Naive B cell (primary cell): ENCODE measurements at regions not wholly inside any gene's neighbourhood (a gene's known extent, or its start where the extent isn't known, plus 50 kb on each side); places are given as distances from the start of the nearest gene placed in this dataset.

Source experiments
- ATAC-seq, 2 donors: fragments of 150-1000 bp; cut with Tn5 transposase; 2 replicates each; pipeline ENCODE4 v1.10.0; 2021; ENCODE audit warnings: low read depth in 2 of 2, mild to moderate bottlenecking in 2 of 2, moderate library complexity in 2 of 2
- DNase-seq: peaks from one replicate; pipeline ENCODE4 v3.0.0; 2022
- H3K27ac Mint-ChIP-seq, 6 donors: one replicate each; pipeline ENCODE4 v1.8.0; 2020 to 2022; ENCODE audit warnings: mild to moderate bottlenecking in 6 of 6, mixed read lengths in 6 of 6, moderate library complexity in 5 of 6, inconsistent platforms in 2 of 6
- H3K27me3 Mint-ChIP-seq, 3 donors: one replicate each; pipeline ENCODE4 v1.8.0; 2021 to 2022; ENCODE audit warnings: mixed read lengths in 3 of 3, mild to moderate bottlenecking in 1 of 3
- H3K36me3 Mint-ChIP-seq, 2 donors: one replicate each; pipeline ENCODE4 v1.8.0; 2020 to 2022; ENCODE audit warnings: mixed read lengths in 2 of 2, inconsistent platforms in 1 of 2, mild to moderate bottlenecking in 1 of 2
- H3K4me1 Mint-ChIP-seq, 3 donors: one replicate each; pipeline ENCODE4 v1.8.0; 2020 to 2022; ENCODE audit warnings: mixed read lengths in 3 of 3, inconsistent platforms in 1 of 3, mild to moderate bottlenecking in 1 of 3, moderate library complexity in 1 of 3
- H3K4me3 Mint-ChIP-seq, 8 donors: one replicate each; pipeline ENCODE4 v1.8.0; 2020 to 2022; ENCODE audit warnings: mild to moderate bottlenecking in 8 of 8, mixed read lengths in 8 of 8, moderate library complexity in 8 of 8, inconsistent platforms in 2 of 8
- H3K9me3 Mint-ChIP-seq, 7 donors: one replicate each; pipeline ENCODE4 v1.8.0; 2020 to 2022; ENCODE audit warnings: mixed read lengths in 7 of 7, mild to moderate bottlenecking in 5 of 7, inconsistent platforms in 2 of 7, moderate library complexity in 1 of 7

- DNase-seq = no peak
- Mint-ChIP-seq H3K27ac (no peak overlapping the region), H3K4me1 (peaks cover 0 to 8% (median 0%) of the 10 kb centered on the region in 3 donors), H3K9me3 (peaks cover 2 to 14% (median 8%) of the 10 kb centered on the region in 7 donors), H3K4me3 (no peak overlapping the region), H3K27me3 (peaks cover 0 to 8% (median 8%) of the 10 kb centered on the region in 3 donors), H3K36me3 (no peaks in the 10 kb centered on the region)
- ATAC-seq = no peak
Observed at GRCh38 chr9:79384091-79384490, 187.7 kb upstream of the TLE4 start.

GRCh38 chr9:79384501-79384900, 187.3 kb upstream of the TLE4 start:
- no peak for ATAC-seq
- Mint-ChIP-seq H3K27ac (no peak overlapping the region), H3K4me1 (peaks cover 0 to 8% (median 0%) of the 10 kb centered on the region in 3 donors)

GRCh38 chr9:79387101-79387835, 184.5 kb upstream of the TLE4 start:
- Mint-ChIP-seq H3K27ac (no peak overlapping the region), H3K9me3 (peaks cover 0 to 8% (median 0%) of the 10 kb centered on the region in 7 donors), H3K4me3 (no peak overlapping the region), H3K27me3 (peaks cover 0 to 14% (median 4%) of the 10 kb centered on the region in 3 donors), H3K36me3 (no peaks in the 10 kb centered on the region), H3K4me1 (peaks cover 0 to 8% (median 0%) of the 10 kb centered on the region in 3 donors)
- DNase-seq = no peak
- ATAC-seq = no peak

More at GRCh38 chr9:79384501-79384900, 187.3 kb upstream of the TLE4 start:
- DNase-seq = no peak
- Mint-ChIP-seq H3K4me3 (no peak overlapping the region), H3K36me3 (no peaks in the 10 kb centered on the region), H3K27me3 (peaks cover 0 to 8% (median 8%) of the 10 kb centered on the region in 3 donors), H3K9me3 (peaks cover 2 to 14% (median 8%) of the 10 kb centered on the region in 7 donors)

- Mint-ChIP-seq H3K4me3 (no peak overlapping the region), H3K9me3 (peaks cover 0 to 2% (median 0%) of the 10 kb centered on the region in 7 donors)
Observed at GRCh38 chr9:79390077-79390698, 181.6 kb upstream of the TLE4 start.

GRCh38 chr9:79390781-79391770, 180.7 kb upstream of the TLE4 start:
- H3K4me1 Mint-ChIP-seq = no peaks in the 10 kb centered on the region
- H3K9me3 Mint-ChIP-seq = no peaks in the 10 kb centered on the region
- peaks cover 0 to 7% (median 6%) of the 10 kb centered on the region in 3 donors for H3K27me3 Mint-ChIP-seq
- no peak overlapping the region for H3K4me3 Mint-ChIP-seq
- DNase-seq = no peak
- ATAC-seq = no peak
- H3K27ac Mint-ChIP-seq = no peak overlapping the region
- H3K36me3 Mint-ChIP-seq = no peaks in the 10 kb centered on the region

More at GRCh38 chr9:79390077-79390698, 181.6 kb upstream of the TLE4 start:
- H3K27me3 Mint-ChIP-seq = peaks cover 0 to 7% (median 6%) of the 10 kb centered on the region in 3 donors
- ATAC-seq (no peak), DNase-seq (no peak)
- H3K27ac Mint-ChIP-seq = no peak overlapping the region
- no peaks in the 10 kb centered on the region for H3K36me3 Mint-ChIP-seq
- peaks cover 0 to under 1% (median 0%) of the 10 kb centered on the region in 3 donors for H3K4me1 Mint-ChIP-seq

- Mint-ChIP-seq H3K27ac (no peak overlapping the region), H3K9me3 (no peaks in the 10 kb centered on the region), H3K4me3 (no peak overlapping the region), H3K4me1 (no peaks in the 10 kb centered on the region), H3K27me3 (peaks cover 0 to 12% (median 2%) of the 10 kb centered on the region in 3 donors), H3K36me3 (no peaks in the 10 kb centered on the region)
- ATAC-seq (no peak), DNase-seq (no peak)
Observed at GRCh38 chr9:79395228-79395627, 176.5 kb upstream of the TLE4 start.

- Mint-ChIP-seq H3K27ac (no peak overlapping the region), H3K4me3 (no peak overlapping the region), H3K27me3 (peaks cover 0 to 12% (median 0%) of the 10 kb centered on the region in 3 donors), H3K4me1 (no peaks in the 10 kb centered on the region), H3K36me3 (no peaks in the 10 kb centered on the region), H3K9me3 (no peaks in the 10 kb centered on the region)
- DNase-seq (no peak), ATAC-seq (no peak)
Observed at GRCh38 chr9:79395755-79396154, 176.0 kb upstream of the TLE4 start.

- ATAC-seq = no peak
- Mint-ChIP-seq H3K27me3 (peaks cover 0 to 12% (median 0%) of the 10 kb centered on the region in 3 donors), H3K9me3 (no peaks in the 10 kb centered on the region), H3K27ac (no peak overlapping the region), H3K4me3 (no peak overlapping the region), H3K36me3 (no peaks in the 10 kb centered on the region), H3K4me1 (no peaks in the 10 kb centered on the region)
- no peak for DNase-seq
Observed at GRCh38 chr9:79396168-79396567, 175.6 kb upstream of the TLE4 start.

GRCh38 chr9:79403495-79403894, 168.3 kb upstream of the TLE4 start:
- no peaks in the 10 kb centered on the region for H3K36me3 Mint-ChIP-seq
- H3K4me1 Mint-ChIP-seq = no peaks in the 10 kb centered on the region
- H3K27ac Mint-ChIP-seq = no peak overlapping the region
- H3K27me3 Mint-ChIP-seq = peaks cover 0 to 5% (median 0%) of the 10 kb centered on the region in 3 donors
- DNase-seq (no peak), ATAC-seq (no peak)
- H3K4me3 Mint-ChIP-seq = no peak overlapping the region
- no peaks in the 10 kb centered on the region for H3K9me3 Mint-ChIP-seq

- H3K4me1 Mint-ChIP-seq = no peaks in the 10 kb centered on the region
- H3K27ac Mint-ChIP-seq = no peak overlapping the region
- H3K4me3 Mint-ChIP-seq = no peak overlapping the region
- ATAC-seq = no peak
- H3K36me3 Mint-ChIP-seq = no peaks in the 10 kb centered on the region
- no peaks in the 10 kb centered on the region for H3K27me3 Mint-ChIP-seq
- no peak for DNase-seq
- H3K9me3 Mint-ChIP-seq = no peaks in the 10 kb centered on the region
Observed at GRCh38 chr9:79408200-79408599, 163.6 kb upstream of the TLE4 start.

GRCh38 chr9:79408617-79409016, 163.1 kb upstream of the TLE4 start:
- no peak overlapping the region for H3K4me3 Mint-ChIP-seq
- H3K9me3 Mint-ChIP-seq = no peaks in the 10 kb centered on the region
- ATAC-seq = no peak
- H3K4me1 Mint-ChIP-seq = no peaks in the 10 kb centered on the region
- no peak for DNase-seq
- no peaks in the 10 kb centered on the region for H3K27me3 Mint-ChIP-seq
- H3K36me3 Mint-ChIP-seq = no peaks in the 10 kb centered on the region
- no peak overlapping the region for H3K27ac Mint-ChIP-seq

GRCh38 chr9:79409182-79409823, 162.5 kb upstream of the TLE4 start:
- H3K27ac Mint-ChIP-seq = no peak overlapping the region
- no peaks in the 10 kb centered on the region for H3K27me3 Mint-ChIP-seq
- H3K36me3 Mint-ChIP-seq = no peaks in the 10 kb centered on the region
- H3K4me3 Mint-ChIP-seq = no peak overlapping the region
- H3K4me1 Mint-ChIP-seq = no peaks in the 10 kb centered on the region
- DNase-seq (no peak), ATAC-seq (no peak)
- H3K9me3 Mint-ChIP-seq = no peaks in the 10 kb centered on the region

GRCh38 chr9:79425840-79426239, 145.9 kb upstream of the TLE4 start:
- H3K36me3 Mint-ChIP-seq = peaks cover 7 to 17% of the 10 kb centered on the region in 2 donors
- peak overlapping the region in 1 of 6 donors; percentile 34 for H3K27ac Mint-ChIP-seq
- no peaks in the 10 kb centered on the region for H3K4me1 Mint-ChIP-seq
- H3K4me3 Mint-ChIP-seq = no peak overlapping the region
- no peak for ATAC-seq
- peaks cover 8 to 35% (median 30%) of the 10 kb centered on the region in 7 donors for H3K9me3 Mint-ChIP-seq
- peaks cover 7 to 15% (median 9%) of the 10 kb centered on the region in 3 donors for H3K27me3 Mint-ChIP-seq
- no peak for DNase-seq
